Keratinocyte (primary cell): ENCODE measurements at regions not wholly inside any gene's neighbourhood (a gene's known extent, or its start where the extent isn't known, plus 50 kb on each side); places are given as distances from the start of the nearest gene placed in this dataset.

Source experiments
- EZH2 ChIP-seq: IDR thresholded peaks from one replicate; pipeline ENCODE4 v1.6.1; 2012; ENCODE audit warnings: inconsistent platforms, mild to moderate bottlenecking, low read length, moderate library complexity
- TF ChIP-seq, protein P1 (sequence below), 3 experiments: IDR thresholded peaks in 1 of 3; conservative IDR thresholded peaks in 1 of 3; optimal IDR thresholded peaks in 1 of 3; 2 replicates in 2 of 3; 3 replicates in 1 of 3; pipeline versions ENCODE3 to v1.5.1; 2011; ENCODE audit warnings: low read length in 3 of 3, mild to moderate bottlenecking in 3 of 3, moderate library complexity in 2 of 3, control low read depth in 1 of 3, inconsistent platforms in 1 of 3; ENCODE audit not compliant: insufficient read depth in 2 of 3; ENCODE audit errors: extremely low read depth in 1 of 3

GRCh38 chr12:58529897-58530741 lies 390.2 kb downstream of the LRIG3 start:
- TF ChIP-seq, protein P1, sequence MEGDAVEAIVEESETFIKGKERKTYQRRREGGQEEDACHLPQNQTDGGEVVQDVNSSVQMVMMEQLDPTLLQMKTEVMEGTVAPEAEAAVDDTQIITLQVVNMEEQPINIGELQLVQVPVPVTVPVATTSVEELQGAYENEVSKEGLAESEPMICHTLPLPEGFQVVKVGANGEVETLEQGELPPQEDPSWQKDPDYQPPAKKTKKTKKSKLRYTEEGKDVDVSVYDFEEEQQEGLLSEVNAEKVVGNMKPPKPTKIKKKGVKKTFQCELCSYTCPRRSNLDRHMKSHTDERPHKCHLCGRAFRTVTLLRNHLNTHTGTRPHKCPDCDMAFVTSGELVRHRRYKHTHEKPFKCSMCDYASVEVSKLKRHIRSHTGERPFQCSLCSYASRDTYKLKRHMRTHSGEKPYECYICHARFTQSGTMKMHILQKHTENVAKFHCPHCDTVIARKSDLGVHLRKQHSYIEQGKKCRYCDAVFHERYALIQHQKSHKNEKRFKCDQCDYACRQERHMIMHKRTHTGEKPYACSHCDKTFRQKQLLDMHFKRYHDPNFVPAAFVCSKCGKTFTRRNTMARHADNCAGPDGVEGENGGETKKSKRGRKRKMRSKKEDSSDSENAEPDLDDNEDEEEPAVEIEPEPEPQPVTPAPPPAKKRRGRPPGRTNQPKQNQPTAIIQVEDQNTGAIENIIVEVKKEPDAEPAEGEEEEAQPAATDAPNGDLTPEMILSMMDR (optimal IDR thresholded peaks at IDR 0.05 in 1 of 3, IDR thresholded peaks at IDR 0.05 in 1 of 3, conservative IDR thresholded peaks at IDR 0.05 in 1 of 3; ENCODE audit: extremely low read depth in 1 of 3, insufficient read depth in 2 of 3, low read length in 3 of 3), result no peak
- TF ChIP-seq EZH2, result no peak
